ENCODE measurements at regions not wholly inside any gene's neighbourhood (a gene's known extent, or its start where the extent isn't known, plus 50 kb on each side); places are given as distances from the start of the nearest gene placed in this dataset.

DNA sequence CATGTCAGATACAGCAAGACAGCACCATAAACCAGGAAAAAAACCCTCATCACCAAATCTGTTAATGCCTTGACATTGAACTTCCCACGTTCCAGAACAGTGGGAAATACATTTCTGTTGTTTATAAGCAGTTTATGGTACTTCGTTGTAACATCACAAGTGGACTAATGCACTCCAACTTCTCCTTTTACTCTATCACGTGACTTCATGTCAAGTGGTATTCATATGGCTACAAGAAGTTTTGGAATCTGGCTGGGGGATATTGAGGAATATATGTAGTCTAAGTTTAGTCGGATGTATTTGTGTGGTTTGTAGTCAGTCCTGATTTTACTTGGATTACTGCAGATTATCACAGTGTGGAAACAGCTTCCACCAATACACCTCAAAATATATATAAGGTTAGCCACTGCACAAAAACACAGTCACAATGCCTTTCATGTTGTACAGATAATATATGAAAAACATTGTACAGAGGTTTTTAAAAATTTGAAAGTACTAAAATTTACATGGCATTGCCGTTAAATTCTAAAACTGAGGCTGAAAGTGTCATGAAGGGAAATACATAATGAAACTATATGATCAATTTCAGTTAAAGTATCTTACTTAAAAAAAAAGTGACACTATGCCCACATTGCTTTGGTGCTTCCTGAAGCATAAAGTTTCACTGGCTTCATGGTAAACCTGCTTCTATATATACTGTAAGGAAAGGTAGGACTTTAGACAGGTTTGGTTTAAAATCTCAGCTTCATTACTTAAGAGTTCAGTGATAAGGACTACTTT, 134.1 kb downstream of the CASP12 start:
- TF ChIP-seq CTCF (conservative IDR thresholded peaks at IDR 0.05; ENCODE audit: low read length) (no peak), EZH2phosphoT487 (IDR thresholded peaks at IDR 0.05; ENCODE audit: borderline replicate concordance, low read depth, low read length) (no peak)
